Mucosa of stomach (tissue), 1 donor: ENCODE measurements at regions not wholly inside any gene's neighbourhood (a gene's known extent, or its start where the extent isn't known, plus 50 kb on each side); places are given as distances from the start of the nearest gene placed in this dataset.

Experiments used
- H3K27me3 ChIP-seq: one replicate; pipeline ENCODE4 v1.7.0; 2013; ENCODE audit warnings: mild to moderate bottlenecking, low read length; ENCODE audit not compliant: control insufficient read depth, insufficient read depth
- H3K36me3 ChIP-seq: one replicate; pipeline ENCODE4 v1.7.0; 2013; ENCODE audit warnings: low read length; ENCODE audit not compliant: control insufficient read depth, insufficient read depth
- H3K4me1 ChIP-seq: one replicate; pipeline ENCODE4 v1.7.0; 2013; ENCODE audit warnings: mild to moderate bottlenecking, low read length; ENCODE audit not compliant: control insufficient read depth, insufficient read depth
- H3K4me3 ChIP-seq: one replicate; pipeline ENCODE4 v1.7.0; 2013; ENCODE audit warnings: low read length
- H3K9ac ChIP-seq: one replicate; pipeline ENCODE4 v1.7.0; 2013; ENCODE audit warnings: mild to moderate bottlenecking, low read length, moderate library complexity
- H3K9me3 ChIP-seq: one replicate; pipeline ENCODE4 v1.7.0; 2013; ENCODE audit warnings: mild to moderate bottlenecking, low read length, moderate library complexity; ENCODE audit not compliant: control insufficient read depth
- donor health status: Pancreatic carcinoma.

GRCh38 chr2:104213758-104214157, 640.2 kb upstream of the POU3F3 start:
- Histone ChIP-seq H3K4me1 (no peaks in the 10 kb centered on the region), H3K36me3 (no peaks in the 10 kb centered on the region), H3K27me3 (no peaks in the 10 kb centered on the region), H3K4me3 (no peak overlapping the region), H3K9me3 (no peaks in the 10 kb centered on the region), H3K9ac (no peak overlapping the region)

DNA sequence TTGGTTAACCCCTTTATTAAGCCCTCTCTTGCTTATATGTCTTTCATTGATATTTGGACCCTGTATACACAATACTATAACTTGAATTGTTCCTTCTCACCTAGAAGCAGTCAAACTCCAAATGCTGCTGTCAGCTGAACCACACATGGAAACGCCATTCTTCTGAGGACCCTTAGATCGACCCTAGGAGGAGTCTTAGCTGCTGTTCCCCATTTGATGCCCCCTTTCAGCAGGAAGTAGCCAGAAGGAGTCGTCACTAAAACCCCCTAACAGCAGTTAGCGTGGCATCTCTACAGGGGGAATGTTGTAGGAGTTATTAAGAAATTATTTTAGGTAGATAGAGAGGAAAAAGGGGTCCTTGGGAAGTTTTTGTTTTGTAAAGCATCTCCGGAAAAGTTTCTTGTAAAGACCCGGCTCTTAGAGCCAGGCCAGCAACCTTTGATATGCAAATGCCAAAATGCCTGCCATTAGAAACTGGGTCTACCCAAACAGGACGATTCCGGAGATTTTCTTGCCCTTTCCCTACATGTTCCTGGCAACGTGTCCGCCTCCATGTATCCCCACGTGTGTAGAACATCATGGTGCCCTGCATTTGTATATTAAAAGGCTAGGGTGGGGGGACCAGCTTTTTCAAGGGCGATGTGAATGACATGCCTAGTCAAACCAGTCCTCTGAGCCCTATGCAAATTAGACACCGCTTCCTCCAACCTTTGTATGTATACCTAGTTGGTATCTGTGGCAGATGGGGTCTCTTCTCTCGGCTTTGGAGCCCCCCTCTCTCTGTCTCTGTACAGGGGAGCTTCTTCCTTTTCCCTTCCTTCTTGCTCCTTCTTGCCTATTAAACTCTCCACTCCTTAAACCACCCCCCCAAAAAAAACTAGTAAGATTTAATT, 638.4 kb upstream of the POU3F3 start:
- no peak overlapping the region for H3K4me3 ChIP-seq
- H3K4me1 ChIP-seq, result no peaks in the 10 kb centered on the region
- no peaks in the 10 kb centered on the region for H3K9me3 ChIP-seq
- H3K27me3 ChIP-seq, result no peaks in the 10 kb centered on the region
- no peak overlapping the region for H3K9ac ChIP-seq
- no peaks in the 10 kb centered on the region for H3K36me3 ChIP-seq

GRCh38 chr2:104233591-104233990, 620.3 kb upstream of the POU3F3 start:
- Histone ChIP-seq H3K27me3 (no peaks in the 10 kb centered on the region), H3K9me3 (no peaks in the 10 kb centered on the region), H3K4me3 (no peak overlapping the region), H3K9ac (no peak overlapping the region), H3K36me3 (no peaks in the 10 kb centered on the region), H3K4me1 (no peaks in the 10 kb centered on the region)

- Histone ChIP-seq H3K9me3 (no peaks in the 10 kb centered on the region), H3K27me3 (no peaks in the 10 kb centered on the region), H3K4me1 (no peaks in the 10 kb centered on the region), H3K4me3 (no peak overlapping the region), H3K36me3 (no peaks in the 10 kb centered on the region), H3K9ac (no peak overlapping the region)
These were observed 617.4 kb upstream of the POU3F3 start for GRCh38 chr2:104236491-104236890.

DNA sequence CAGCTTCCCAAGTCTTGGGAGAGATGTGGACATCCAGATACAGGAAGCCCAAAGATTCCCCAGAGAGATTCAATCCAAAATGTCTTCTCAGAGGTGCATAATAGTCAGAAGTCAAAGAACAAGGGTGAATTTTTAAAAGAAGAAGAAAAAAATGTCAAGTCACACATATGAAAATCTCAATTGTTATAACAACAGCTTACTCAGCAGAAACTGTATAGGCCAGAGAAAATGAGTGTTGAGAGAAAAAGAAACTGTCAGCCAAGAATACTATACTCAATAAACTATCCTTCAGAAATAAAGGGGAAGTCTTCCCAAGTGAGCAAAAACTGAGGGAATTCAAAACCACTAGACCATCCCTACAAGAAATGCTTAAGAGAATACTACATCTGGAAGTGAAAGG, 612.9 kb upstream of the POU3F3 start:
- H3K9me3 ChIP-seq, result no peaks in the 10 kb centered on the region
- no peaks in the 10 kb centered on the region for H3K27me3 ChIP-seq
- no peak overlapping the region for H3K4me3 ChIP-seq
- H3K9ac ChIP-seq, result no peak overlapping the region
- no peaks in the 10 kb centered on the region for H3K36me3 ChIP-seq
- no peaks in the 10 kb centered on the region for H3K4me1 ChIP-seq

DNA sequence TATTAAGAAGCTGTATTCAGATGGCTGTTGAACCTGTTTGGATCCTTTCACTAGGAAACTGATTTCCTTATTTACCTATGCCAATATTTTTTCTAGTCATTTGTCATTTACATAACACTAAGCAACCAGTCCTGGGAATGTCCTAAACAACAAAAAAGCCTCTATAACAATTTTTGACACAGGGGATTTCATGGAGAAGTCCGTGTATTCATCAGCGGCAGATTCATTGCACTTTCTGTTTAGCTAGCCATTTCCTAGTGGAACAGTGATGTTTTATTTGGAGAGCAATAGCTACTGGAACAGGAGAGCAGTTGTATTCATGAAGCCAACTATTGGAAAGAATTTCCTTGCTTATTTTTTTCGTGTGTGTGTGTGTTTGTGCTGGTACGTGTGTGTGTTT, 604.3 kb upstream of the POU3F3 start:
- no peak overlapping the region for H3K9ac ChIP-seq

GRCh38 chr2:104250635-104251034, 603.3 kb upstream of the POU3F3 start:
- Histone ChIP-seq H3K9me3 (no peaks in the 10 kb centered on the region), H3K36me3 (no peaks in the 10 kb centered on the region), H3K27me3 (no peaks in the 10 kb centered on the region), H3K4me1 (no peaks in the 10 kb centered on the region), H3K4me3 (no peak overlapping the region), H3K9ac (no peak overlapping the region)

More for the DNA sequence above, 604.3 kb upstream of the POU3F3 start:
- Histone ChIP-seq H3K4me3 (no peak overlapping the region), H3K36me3 (no peaks in the 10 kb centered on the region), H3K27me3 (no peaks in the 10 kb centered on the region), H3K9me3 (no peaks in the 10 kb centered on the region), H3K4me1 (no peaks in the 10 kb centered on the region)

DNA sequence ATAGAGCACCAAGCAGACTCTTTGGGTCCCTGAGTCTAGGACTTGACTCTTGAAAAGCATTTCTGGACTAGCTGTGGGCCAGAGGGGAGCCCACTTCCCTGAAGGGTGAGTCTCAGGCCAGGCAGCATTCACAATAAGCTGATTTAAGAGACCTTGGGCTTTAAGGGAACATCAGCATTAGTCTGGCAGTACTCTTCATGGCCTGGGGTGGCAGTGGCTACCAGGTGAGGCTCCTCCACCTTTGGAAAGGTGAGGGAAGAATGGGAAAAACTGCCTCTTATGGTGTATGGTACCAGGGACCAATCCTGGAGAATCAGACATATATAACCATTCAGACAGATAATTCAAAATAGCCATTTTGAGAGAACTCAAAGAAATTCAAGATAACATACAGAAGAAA, 599.9 kb upstream of the POU3F3 start:
- Histone ChIP-seq H3K4me1 (no peaks in the 10 kb centered on the region), H3K4me3 (no peak overlapping the region), H3K27me3 (no peaks in the 10 kb centered on the region), H3K9ac (no peak overlapping the region), H3K36me3 (no peaks in the 10 kb centered on the region), H3K9me3 (no peaks in the 10 kb centered on the region)

DNA sequence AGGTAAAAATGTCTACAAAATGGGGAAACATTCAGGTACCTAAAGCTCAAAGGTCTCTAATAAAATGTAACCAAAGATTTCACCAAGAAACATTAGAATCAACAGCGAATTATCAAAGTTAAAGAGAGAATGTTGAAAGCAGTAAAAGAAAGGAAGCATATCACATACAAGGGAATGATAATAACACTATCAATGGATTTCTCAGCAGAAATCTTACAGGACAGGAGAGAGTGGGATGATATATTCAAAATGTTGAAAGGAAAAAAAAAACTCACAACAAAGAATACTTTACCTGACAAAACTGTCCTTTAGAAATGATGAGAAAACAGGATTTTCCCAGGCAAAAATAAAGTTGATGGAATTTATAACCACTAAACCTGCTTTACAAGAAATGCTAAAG, 591.2 kb upstream of the POU3F3 start:
- no peak overlapping the region for H3K9ac ChIP-seq
- H3K4me3 ChIP-seq, result no peak overlapping the region
- no peaks in the 10 kb centered on the region for H3K36me3 ChIP-seq
- no peaks in the 10 kb centered on the region for H3K9me3 ChIP-seq
- no peaks in the 10 kb centered on the region for H3K27me3 ChIP-seq
- no peaks in the 10 kb centered on the region for H3K4me1 ChIP-seq

DNA sequence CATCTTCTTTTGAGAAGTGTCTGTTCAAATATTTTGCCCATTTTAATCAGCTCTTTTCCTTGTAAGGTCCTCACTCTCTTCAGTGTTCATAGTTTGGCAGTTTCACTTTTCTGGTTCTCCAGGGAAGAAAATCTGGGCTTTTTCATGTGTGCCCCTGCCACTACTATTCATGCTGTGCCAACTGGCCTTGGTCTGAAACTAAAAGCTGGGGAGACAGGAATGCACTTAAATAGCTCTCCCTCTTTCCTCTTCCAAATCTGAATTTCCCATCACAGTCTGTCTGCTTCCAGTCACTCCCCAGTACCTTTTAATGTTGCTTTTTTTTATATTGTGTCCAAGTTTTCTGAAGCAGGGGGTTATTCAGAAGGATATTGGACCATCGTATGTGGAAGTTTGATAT, 574.3 kb upstream of the POU3F3 start:
- H3K4me3 ChIP-seq, result no peak overlapping the region
- H3K27me3 ChIP-seq, result no peaks in the 10 kb centered on the region
- H3K9ac ChIP-seq, result no peak overlapping the region
- no peaks in the 10 kb centered on the region for H3K9me3 ChIP-seq
- no peaks in the 10 kb centered on the region for H3K36me3 ChIP-seq
- H3K4me1 ChIP-seq, result no peaks in the 10 kb centered on the region

GRCh38 chr2:104280216-104280615, 573.7 kb upstream of the POU3F3 start:
- Histone ChIP-seq H3K4me1 (no peaks in the 10 kb centered on the region), H3K36me3 (no peaks in the 10 kb centered on the region), H3K27me3 (no peaks in the 10 kb centered on the region), H3K9ac (no peak overlapping the region), H3K4me3 (no peak overlapping the region), H3K9me3 (no peaks in the 10 kb centered on the region)

DNA sequence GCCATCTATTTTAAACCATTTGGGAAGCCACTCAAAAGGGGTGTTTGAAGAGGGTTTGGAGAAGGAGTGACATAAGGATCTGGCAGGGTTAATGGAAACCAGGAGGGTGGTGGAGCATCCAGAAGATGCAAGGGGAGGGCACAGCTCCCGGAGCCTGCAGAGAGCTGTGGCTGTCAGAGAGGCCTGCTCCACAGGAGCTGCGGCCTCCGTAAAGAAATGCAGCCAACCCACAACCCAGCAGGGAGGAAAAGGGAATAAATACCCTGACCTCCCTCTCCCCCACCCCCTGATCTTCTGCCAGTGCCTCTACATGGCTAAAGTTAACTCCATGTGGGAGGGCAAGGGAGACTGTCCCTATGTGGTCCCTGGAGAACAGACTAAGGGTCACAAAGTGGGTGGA, 567.1 kb upstream of the POU3F3 start:
- Histone ChIP-seq H3K27me3 (no peaks in the 10 kb centered on the region), H3K4me1 (no peaks in the 10 kb centered on the region), H3K36me3 (no peaks in the 10 kb centered on the region), H3K4me3 (no peak overlapping the region), H3K9me3 (no peaks in the 10 kb centered on the region), H3K9ac (no peak overlapping the region)
